Keratinocyte (primary cell): ENCODE measurements at regions not wholly inside any gene's neighbourhood (a gene's known extent, or its start where the extent isn't known, plus 50 kb on each side); places are given as distances from the start of the nearest gene placed in this dataset.

Source experiments
- DNase-seq: peaks from one replicate; pipeline ENCODE4 v3.0.0-alpha.2; 2011; ENCODE audit warnings: low read depth, missing footprints, low spot score
- FAIRE-seq: peaks from 2 replicates; lab custom pipeline; 2011; peaks lifted over from hg19 to GRCh38; lab: Jason Lieb, UNC
- H2AFZ ChIP-seq: 2 replicates; pipeline ENCODE4 v1.6.0; 2012; ENCODE audit warnings: low read length, control low read depth, inconsistent platforms; ENCODE audit not compliant: control insufficient read depth
- H3K27ac ChIP-seq: 2 replicates; pipeline ENCODE4 v1.5.1; 2011; ENCODE audit warnings: low read length; ENCODE audit not compliant: control insufficient read depth, insufficient read depth
- H3K27me3 ChIP-seq: 3 replicates; pipeline ENCODE4 v1.6.0; 2011; ENCODE audit warnings: low read length; ENCODE audit not compliant: control insufficient read depth, insufficient read depth; ENCODE audit errors: extremely low read depth
- H3K36me3 ChIP-seq, 2 experiments: 2 replicates in 1 of 2; 3 replicates in 1 of 2; pipeline ENCODE4 v1.5.1; 2011; ENCODE audit warnings: low read length in 2 of 2, mild to moderate bottlenecking in 1 of 2; ENCODE audit not compliant: control insufficient read depth in 2 of 2, insufficient read depth in 2 of 2; ENCODE audit errors: extremely low read depth in 1 of 2
- H3K4me1 ChIP-seq: 3 replicates; pipeline ENCODE4 v1.5.1; 2011; ENCODE audit warnings: low read length; ENCODE audit not compliant: control insufficient read depth, insufficient read depth; ENCODE audit errors: extremely low read depth
- H3K4me2 ChIP-seq: 3 replicates; pipeline ENCODE4 v1.6.0; 2011; ENCODE audit warnings: low read depth, low read length; ENCODE audit not compliant: control insufficient read depth, insufficient read depth; ENCODE audit errors: extremely low read depth
- H3K4me3 ChIP-seq, 3 experiments: fragments of 200-600 bp in 1 of 3; sonication (generic) in 1 of 3; 2 replicates in 2 of 3; 3 replicates in 1 of 3; pipeline ENCODE4 v1.5.1; 2011 to 2016; ENCODE audit warnings: low read length in 3 of 3, mild to moderate bottlenecking in 3 of 3, control low read depth in 2 of 3, inconsistent platforms in 1 of 3, low read depth in 1 of 3, mixed read lengths in 1 of 3, mixed run types in 1 of 3, moderate library complexity in 1 of 3; ENCODE audit not compliant: control insufficient read depth in 2 of 3, insufficient read depth in 2 of 3; ENCODE audit errors: extremely low read depth in 1 of 3
- H3K79me2 ChIP-seq: 2 replicates; pipeline ENCODE4 v1.6.0; 2012; ENCODE audit warnings: low read length; ENCODE audit not compliant: control insufficient read depth, insufficient read depth
- H3K9ac ChIP-seq: 3 replicates; pipeline ENCODE4 v1.6.0; 2011; ENCODE audit warnings: low read length; ENCODE audit not compliant: control insufficient read depth, insufficient read depth; ENCODE audit errors: extremely low read depth
- H3K9me1 ChIP-seq: 3 replicates; pipeline ENCODE4 v1.6.0; 2011; ENCODE audit warnings: low read length; ENCODE audit not compliant: control insufficient read depth, insufficient read depth; ENCODE audit errors: extremely low read depth
- H3K9me3 ChIP-seq: 2 replicates; pipeline ENCODE4 v1.5.1; 2012; ENCODE audit warnings: low read depth, low read length; ENCODE audit not compliant: control insufficient read depth
- H4K20me1 ChIP-seq: 3 replicates; pipeline ENCODE4 v1.6.0; 2011; ENCODE audit warnings: low read length; ENCODE audit not compliant: control insufficient read depth, insufficient read depth; ENCODE audit errors: extremely low read depth
- EZH2 ChIP-seq: IDR thresholded peaks from one replicate; pipeline ENCODE4 v1.6.1; 2012; ENCODE audit warnings: inconsistent platforms, mild to moderate bottlenecking, low read length, moderate library complexity
- dilution Hi-C: fragments of 300-500 bp; cut with MboI; formaldehyde crosslinking; loops from one replicate; pipeline ENCODE4 v1.7.0; 2020; ENCODE audit warnings: low sequenced_read_pairs; ENCODE audit not compliant: extremely low pct_ligation_motif_present
- TF ChIP-seq, protein P1 (sequence below), 3 experiments: IDR thresholded peaks in 1 of 3; conservative IDR thresholded peaks in 1 of 3; optimal IDR thresholded peaks in 1 of 3; 2 replicates in 2 of 3; 3 replicates in 1 of 3; pipeline versions ENCODE3 to v1.5.1; 2011; ENCODE audit warnings: low read length in 3 of 3, mild to moderate bottlenecking in 3 of 3, moderate library complexity in 2 of 3, control low read depth in 1 of 3, inconsistent platforms in 1 of 3; ENCODE audit not compliant: insufficient read depth in 2 of 3; ENCODE audit errors: extremely low read depth in 1 of 3

DNA sequence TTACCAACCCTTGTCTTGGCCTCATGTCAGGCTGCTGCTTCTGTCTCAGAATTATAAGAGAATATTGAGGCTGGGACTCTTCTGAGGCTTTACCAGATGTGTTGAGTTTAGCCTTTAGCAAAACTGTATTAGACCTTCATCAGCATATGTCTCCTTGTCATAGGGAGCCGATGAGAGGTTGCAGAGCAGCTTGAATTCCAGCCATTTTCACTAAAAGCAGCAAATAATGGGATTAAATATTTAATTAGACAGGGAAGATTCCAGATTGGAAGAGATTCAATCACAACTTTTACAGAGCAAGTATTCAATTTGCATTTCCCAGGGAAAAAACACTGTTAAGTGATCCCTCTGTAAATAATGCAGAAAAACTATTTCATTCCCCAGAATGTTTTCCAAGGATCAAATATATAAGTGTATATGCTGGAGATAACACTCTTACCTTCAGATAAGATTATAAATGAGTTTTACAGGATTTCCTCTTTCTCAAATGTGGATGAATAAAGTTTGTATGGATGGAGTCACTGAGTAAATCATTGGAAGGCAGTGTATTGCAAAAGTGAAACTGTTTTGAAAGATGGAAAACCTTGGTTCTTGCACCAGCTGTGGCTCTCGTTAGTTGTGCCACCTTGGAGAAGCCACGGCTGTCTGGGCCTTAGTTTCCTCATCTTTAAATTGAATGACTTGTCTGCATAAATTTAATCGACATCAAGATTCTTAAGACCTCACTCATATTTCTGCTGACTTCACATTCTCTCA, 466.4 kb upstream of the SGO1 start:
- Histone ChIP-seq H3K4me1 (no peaks in the 10 kb centered on the region), H3K79me2 (no peaks in the 10 kb centered on the region), H3K9me1 (no peaks in the 10 kb centered on the region), H2AFZ (no peak overlapping the region), H3K9ac (no peak overlapping the region), H3K9me3 (no peaks in the 10 kb centered on the region), H3K4me3 (no peak overlapping the region), H4K20me1 (no peaks in the 10 kb centered on the region), H3K36me3 (no peaks in the 10 kb centered on the region), H3K27ac (no peak overlapping the region), H3K27me3 (no peaks in the 10 kb centered on the region), H3K4me2 (no peak overlapping the region)
- no peak for FAIRE-seq
- TF ChIP-seq EZH2: no peak
- TF ChIP-seq, protein P1, sequence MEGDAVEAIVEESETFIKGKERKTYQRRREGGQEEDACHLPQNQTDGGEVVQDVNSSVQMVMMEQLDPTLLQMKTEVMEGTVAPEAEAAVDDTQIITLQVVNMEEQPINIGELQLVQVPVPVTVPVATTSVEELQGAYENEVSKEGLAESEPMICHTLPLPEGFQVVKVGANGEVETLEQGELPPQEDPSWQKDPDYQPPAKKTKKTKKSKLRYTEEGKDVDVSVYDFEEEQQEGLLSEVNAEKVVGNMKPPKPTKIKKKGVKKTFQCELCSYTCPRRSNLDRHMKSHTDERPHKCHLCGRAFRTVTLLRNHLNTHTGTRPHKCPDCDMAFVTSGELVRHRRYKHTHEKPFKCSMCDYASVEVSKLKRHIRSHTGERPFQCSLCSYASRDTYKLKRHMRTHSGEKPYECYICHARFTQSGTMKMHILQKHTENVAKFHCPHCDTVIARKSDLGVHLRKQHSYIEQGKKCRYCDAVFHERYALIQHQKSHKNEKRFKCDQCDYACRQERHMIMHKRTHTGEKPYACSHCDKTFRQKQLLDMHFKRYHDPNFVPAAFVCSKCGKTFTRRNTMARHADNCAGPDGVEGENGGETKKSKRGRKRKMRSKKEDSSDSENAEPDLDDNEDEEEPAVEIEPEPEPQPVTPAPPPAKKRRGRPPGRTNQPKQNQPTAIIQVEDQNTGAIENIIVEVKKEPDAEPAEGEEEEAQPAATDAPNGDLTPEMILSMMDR (optimal IDR thresholded peaks at IDR 0.05 in 1 of 3, IDR thresholded peaks at IDR 0.05 in 1 of 3, conservative IDR thresholded peaks at IDR 0.05 in 1 of 3; ENCODE audit: extremely low read depth in 1 of 3, insufficient read depth in 2 of 3, low read length in 3 of 3): no peak
- no peak for DNase-seq
- dilution Hi-C loops: no loop called here

DNA sequence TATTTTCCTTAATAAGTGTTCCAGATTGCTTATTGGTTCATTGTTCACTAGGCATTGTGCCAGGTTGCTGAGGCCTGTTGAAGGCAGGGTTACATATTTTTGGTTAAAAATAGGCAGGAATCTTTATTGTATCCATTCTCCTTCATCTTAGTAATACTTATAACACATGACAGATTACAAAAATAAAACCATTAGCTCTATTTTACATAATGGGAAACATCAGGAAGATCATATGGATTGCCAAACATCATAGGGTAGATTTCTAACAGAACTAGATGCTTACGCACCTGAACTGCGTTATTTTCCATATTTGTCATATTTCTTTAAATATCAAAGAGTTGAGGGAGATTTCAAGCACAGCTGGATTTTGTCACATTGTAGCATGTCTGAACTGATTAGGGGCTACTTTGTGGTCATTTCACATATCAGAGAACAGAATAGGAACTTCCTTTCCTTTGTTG, 462.9 kb upstream of the SGO1 start:
- Histone ChIP-seq H3K27me3 (no peaks in the 10 kb centered on the region), H3K27ac (no peak overlapping the region), H3K9me1 (no peaks in the 10 kb centered on the region), H3K36me3 (no peaks in the 10 kb centered on the region), H3K9me3 (no peaks in the 10 kb centered on the region), H4K20me1 (no peaks in the 10 kb centered on the region), H2AFZ (no peak overlapping the region), H3K4me3 (no peak overlapping the region), H3K79me2 (no peaks in the 10 kb centered on the region), H3K9ac (no peak overlapping the region), H3K4me2 (no peak overlapping the region), H3K4me1 (no peaks in the 10 kb centered on the region)
- TF ChIP-seq, protein P1 (optimal IDR thresholded peaks at IDR 0.05 in 1 of 3, IDR thresholded peaks at IDR 0.05 in 1 of 3, conservative IDR thresholded peaks at IDR 0.05 in 1 of 3; ENCODE audit: extremely low read depth in 1 of 3, insufficient read depth in 2 of 3, low read length in 3 of 3): no peak
- no peak for TF ChIP-seq EZH2
- DNase-seq: no peak
- FAIRE-seq: no peak
- dilution Hi-C loops: no loop called here
